Common myeloid progenitor, CD34-positive (primary cell): ENCODE measurements at regions not wholly inside any gene's neighbourhood (a gene's known extent, or its start where the extent isn't known, plus 50 kb on each side); places are given as distances from the start of the nearest gene placed in this dataset.

ENCODE experiments used
- CTCF ChIA-PET: fragments of 350-600 bp; sonication (Branson Sonifier 250); formaldehyde crosslinking; loops from one replicate; lab custom pipeline; 2021; ENCODE audit warnings: antibody characterized with exemption; lab: Charles Lee
- POLR2A ChIA-PET: fragments of 350-600 bp; sonication (Branson Sonifier 250); formaldehyde crosslinking; loops from one replicate; lab custom pipeline; 2021; ENCODE audit warnings: antibody characterized with exemption; lab: Charles Lee
- DNase-seq, 3 donors: peaks; one replicate each; pipeline versions ENCODE4 v3.0.0 to v3.0.0-alpha.2; 2013
- H3K27ac ChIP-seq, 2 experiments: 1 replicate in 1 of 2; 2 replicates in 1 of 2; pipeline ENCODE4 v1.7.0; 2013; ENCODE audit warnings: inconsistent platforms in 2 of 2, low read length in 2 of 2, mild to moderate bottlenecking in 2 of 2, low read depth in 1 of 2, moderate library complexity in 1 of 2; ENCODE audit not compliant: severe bottlenecking in 2 of 2, insufficient read depth in 1 of 2, poor library complexity in 1 of 2
- H3K27me3 ChIP-seq, 5 experiments: replicated peaks in 2 of 5; 1 replicate in 3 of 5; 2 replicates in 2 of 5; pipeline versions ENCODE4 v1.6.1 to v1.7.0; 2013; ENCODE audit warnings: low read length in 4 of 5, mild to moderate bottlenecking in 2 of 5, moderate library complexity in 2 of 5, inconsistent platforms in 1 of 5; ENCODE audit not compliant: insufficient read depth in 5 of 5, control insufficient read depth in 4 of 5
- H3K36me3 ChIP-seq, 4 experiments: 1 replicate in 2 of 4; 2 replicates in 2 of 4; pipeline versions ENCODE4 v1.6.1 to v1.7.0; 2013; ENCODE audit warnings: low read length in 3 of 4, control low read depth in 1 of 4, mild to moderate bottlenecking in 1 of 4; ENCODE audit not compliant: control insufficient read depth in 4 of 4, insufficient read depth in 4 of 4
- H3K4me1 ChIP-seq, 4 experiments: 1 replicate in 3 of 4; 2 replicates in 1 of 4; pipeline versions ENCODE4 v1.6.1 to v1.7.1; 2013; ENCODE audit warnings: low read length in 3 of 4, mild to moderate bottlenecking in 3 of 4, control low read depth in 1 of 4, inconsistent platforms in 1 of 4, moderate library complexity in 1 of 4; ENCODE audit not compliant: control insufficient read depth in 4 of 4, insufficient read depth in 4 of 4; ENCODE audit errors: control extremely low read depth in 1 of 4
- H3K4me3 ChIP-seq, 7 experiments: 1 replicate in 4 of 7; 2 replicates in 3 of 7; pipeline versions ENCODE4 v1.5.1 to v1.7.0; 2013; ENCODE audit warnings: mild to moderate bottlenecking in 7 of 7, low read length in 6 of 7, moderate library complexity in 6 of 7, inconsistent platforms in 2 of 7, low read depth in 2 of 7, control low read depth in 1 of 7; ENCODE audit not compliant: insufficient read depth in 4 of 7, control insufficient read depth in 1 of 7; ENCODE audit errors: extremely low read depth in 1 of 7
- H3K9me3 ChIP-seq, 5 experiments: 1 replicate in 4 of 5; 2 replicates in 1 of 5; pipeline versions ENCODE4 v1.6.1 to v1.7.1; 2013; ENCODE audit warnings: low read length in 4 of 5, mild to moderate bottlenecking in 2 of 5, inconsistent platforms in 1 of 5, low read depth in 1 of 5, moderate library complexity in 1 of 5; ENCODE audit not compliant: control insufficient read depth in 4 of 5, insufficient read depth in 2 of 5; ENCODE audit errors: control extremely low read depth in 1 of 5
- WGBS: methylation state at CpG from one replicate; pipeline ENCODE4 v1.1.5; 2013; ENCODE audit not compliant: insufficient coverage; 5-methylcytosine and 5-hydroxymethylcytosine counted together

- CTCF ChIA-PET: no interaction called here
- 76% methylated on average over 11 of the region's 11 CpGs for WGBS
- DNase-seq: no peak
- H3K4me1 ChIP-seq: no peaks in the 10 kb centered on the region
- no peak overlapping the region for H3K27ac ChIP-seq
- H3K27me3 ChIP-seq: peaks cover 0 to 2% (median 0%) of the 10 kb centered on the region in 5 experiments
- POLR2A ChIA-PET: no interaction called here
- H3K9me3 ChIP-seq: no peaks in the 10 kb centered on the region
- no peak overlapping the region for H3K4me3 ChIP-seq
- no peaks in the 10 kb centered on the region for H3K36me3 ChIP-seq
Measured at GRCh38 chr16:50938932-50939331, 197.0 kb downstream of the CYLD start.

DNA sequence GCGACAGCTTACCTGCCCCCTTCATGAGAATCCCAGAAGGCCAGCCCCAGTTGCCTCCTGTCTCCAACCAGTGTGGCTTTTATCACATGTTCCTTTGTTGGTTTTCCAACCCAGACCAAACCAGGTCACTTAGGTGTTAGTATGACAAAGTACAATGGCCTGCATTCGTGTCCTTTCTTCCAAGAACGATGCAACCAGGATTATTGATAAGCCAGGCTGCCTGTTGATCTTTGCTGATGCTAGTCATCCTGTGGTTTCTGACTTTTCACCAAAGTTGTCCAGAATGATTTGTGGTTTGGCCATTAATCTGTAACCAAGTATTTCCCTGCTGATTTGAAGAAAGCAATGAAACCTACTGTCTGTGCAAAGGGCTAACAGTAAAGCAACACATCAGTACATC lies 191.4 kb downstream of the CYLD start:
- 73% methylated on average over 3 of the region's 3 CpGs for WGBS
- POLR2A ChIA-PET: no interaction called here
- Histone ChIP-seq H3K9me3 (no peaks in the 10 kb centered on the region), H3K4me1 (no peaks in the 10 kb centered on the region), H3K36me3 (no peaks in the 10 kb centered on the region), H3K27me3 (peaks cover 0 to 6% (median 0%) of the 10 kb centered on the region in 5 experiments), H3K4me3 (no peak overlapping the region), H3K27ac (no peak overlapping the region)
- DNase-seq: no peak
- CTCF ChIA-PET: no interaction called here

DNA sequence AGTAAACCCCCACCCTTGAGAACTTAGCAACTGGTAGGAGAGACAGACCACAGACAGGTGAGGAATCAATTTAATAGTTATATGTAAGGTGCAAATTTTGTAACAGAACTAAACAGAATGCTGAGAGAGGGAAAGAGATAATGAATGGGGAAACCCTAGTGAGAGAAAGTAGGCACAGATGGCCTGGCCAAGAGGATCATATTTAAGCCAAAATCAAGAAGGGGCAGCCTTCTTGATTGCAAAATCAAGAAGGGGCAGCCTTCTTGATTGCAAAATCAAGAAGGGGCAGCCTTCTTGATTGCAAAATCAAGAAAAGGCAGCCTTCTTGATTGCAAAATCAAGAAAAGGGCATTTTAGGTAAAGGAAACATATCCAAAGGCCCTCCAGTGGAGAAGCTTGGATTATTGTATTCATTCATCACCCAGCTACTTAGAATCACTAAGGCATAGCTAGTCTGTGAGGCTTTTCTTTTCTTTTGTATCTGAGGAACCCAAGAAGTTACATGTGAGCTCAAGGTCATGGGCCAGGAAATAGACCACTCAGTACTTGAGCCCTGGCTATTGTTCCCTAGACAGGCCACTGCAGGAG lies 190.6 kb downstream of the CYLD start:
- H3K9me3 ChIP-seq: no peaks in the 10 kb centered on the region
- no peak for DNase-seq
- peaks cover 0 to 6% (median 0%) of the 10 kb centered on the region in 5 experiments for H3K27me3 ChIP-seq
- no peak overlapping the region for H3K27ac ChIP-seq
- CTCF ChIA-PET: no interaction called here
- H3K36me3 ChIP-seq: no peaks in the 10 kb centered on the region
- no peak overlapping the region for H3K4me3 ChIP-seq
- no peaks in the 10 kb centered on the region for H3K4me1 ChIP-seq
- POLR2A ChIA-PET: no interaction called here

DNA sequence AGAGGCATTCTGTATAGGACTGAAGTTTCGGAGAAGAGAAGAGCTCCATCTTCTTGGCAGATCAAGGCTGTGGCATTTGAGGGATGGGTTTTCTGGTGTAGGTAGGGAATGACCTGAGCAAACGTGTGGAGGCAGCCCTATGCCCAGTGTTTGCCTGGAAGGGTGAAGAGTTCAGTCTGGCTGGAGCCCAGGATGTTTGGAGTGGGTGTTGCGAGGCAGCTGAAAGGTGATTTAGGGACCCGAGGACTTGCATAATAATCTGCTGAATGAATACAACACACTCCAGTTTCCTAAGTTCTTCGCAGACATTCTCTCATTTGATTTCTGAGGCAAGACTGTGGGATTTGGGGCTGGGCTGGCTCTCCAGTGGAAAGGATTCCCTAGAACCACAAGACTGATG lies 186.2 kb downstream of the CYLD start:
- Histone ChIP-seq H3K4me3 (no peak overlapping the region), H3K4me1 (no peaks in the 10 kb centered on the region), H3K27ac (no peak overlapping the region), H3K9me3 (no peaks in the 10 kb centered on the region), H3K36me3 (no peaks in the 10 kb centered on the region), H3K27me3 (peaks cover 0 to 8% (median 0%) of the 10 kb centered on the region in 5 experiments)
- DNase-seq: no peak
- 58% methylated on average over 2 of the region's 5 CpGs for WGBS
- CTCF ChIA-PET: no interaction called here
- POLR2A ChIA-PET: no interaction called here

DNA sequence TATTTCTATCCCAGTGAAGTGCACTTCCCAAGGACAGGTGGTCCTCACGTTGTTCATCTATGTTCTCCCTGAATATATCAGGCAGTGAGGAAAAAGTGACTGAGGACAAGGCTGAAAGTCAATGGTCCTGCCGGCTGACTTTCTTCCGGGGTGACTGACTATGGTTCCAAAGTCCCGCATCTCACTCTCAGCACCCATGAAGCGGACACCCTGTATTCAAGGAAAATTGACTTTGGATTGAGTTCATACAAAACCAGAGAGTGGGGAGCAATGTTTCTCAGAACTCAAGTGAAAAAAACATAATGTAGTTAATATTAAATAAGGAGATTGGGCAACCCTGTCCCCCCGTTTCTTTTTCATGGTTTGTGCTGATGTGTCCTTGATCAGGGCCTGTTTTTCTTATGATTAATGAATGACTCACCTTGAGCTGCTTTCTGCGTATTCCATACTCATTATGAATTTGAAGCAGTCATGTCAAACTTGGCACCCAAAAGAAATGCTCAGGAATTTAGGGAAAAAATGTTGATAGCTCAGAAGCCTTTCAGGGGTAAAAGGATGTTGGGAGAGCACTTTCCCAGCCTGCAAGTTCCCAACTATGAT lies 184.0 kb downstream of the CYLD start:
- Histone ChIP-seq H3K27ac (no peak overlapping the region), H3K4me3 (no peak overlapping the region), H3K36me3 (no peaks in the 10 kb centered on the region), H3K9me3 (peaks cover 0 to 2% (median 0%) of the 10 kb centered on the region in 5 experiments), H3K4me1 (no peaks in the 10 kb centered on the region), H3K27me3 (peaks cover 0 to 9% (median 0%) of the 10 kb centered on the region in 5 experiments)
- 95% methylated on average over 5 of the region's 7 CpGs for WGBS
- POLR2A ChIA-PET: no interaction called here
- no peak for DNase-seq
- CTCF ChIA-PET: no interaction called here

DNA sequence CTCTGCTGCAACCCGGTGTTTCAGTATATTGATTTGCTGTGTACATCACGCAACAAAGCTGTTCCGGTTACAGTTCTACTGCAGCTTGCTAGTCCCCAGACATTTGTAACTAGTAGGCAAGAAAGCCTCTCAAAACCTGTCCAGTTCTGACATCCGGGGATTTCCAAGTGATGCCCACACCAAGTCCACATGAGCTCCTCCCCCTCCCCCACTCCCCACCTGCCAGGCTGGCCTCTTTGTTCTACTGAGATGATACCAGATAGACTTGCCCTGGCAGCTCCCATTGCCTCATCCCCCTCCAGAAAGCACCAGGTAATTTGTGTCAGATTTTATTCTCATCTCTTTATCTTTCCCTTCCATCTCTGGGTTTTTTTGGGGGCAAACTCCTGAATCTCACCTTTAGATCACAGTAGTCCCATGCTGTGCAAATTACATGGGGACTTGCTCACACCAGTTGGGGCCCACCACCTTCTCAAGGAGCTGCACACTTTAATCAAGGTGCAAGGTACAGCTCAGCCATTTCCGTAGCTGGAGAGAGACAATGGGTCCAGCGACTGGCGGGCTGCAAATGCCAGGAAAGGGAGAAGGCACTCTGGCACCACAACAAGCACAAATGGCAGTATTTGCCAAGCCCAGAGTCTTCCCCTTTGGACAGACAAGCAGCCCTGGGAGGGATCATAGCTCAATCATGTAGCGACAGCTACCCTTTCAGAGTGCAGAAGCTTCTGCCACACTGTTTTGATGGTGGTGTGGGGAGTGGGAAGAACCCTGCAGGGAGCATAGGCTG lies 183.1 kb downstream of the CYLD start:
- H3K4me1 ChIP-seq: no peaks in the 10 kb centered on the region
- WGBS: 93% methylated on average over 7 of the region's 8 CpGs
- no peak for DNase-seq
- H3K9me3 ChIP-seq: peaks cover 0 to 2% (median 0%) of the 10 kb centered on the region in 5 experiments
- no peaks in the 10 kb centered on the region for H3K36me3 ChIP-seq
- H3K27ac ChIP-seq: no peak overlapping the region
- peaks cover 0 to 9% (median 0%) of the 10 kb centered on the region in 5 experiments for H3K27me3 ChIP-seq
- H3K4me3 ChIP-seq: no peak overlapping the region
- ChIA-PET POLR2A (no interaction called here), CTCF (no interaction called here)
